ENCODE measurements at regions not wholly inside any gene's neighbourhood (a gene's known extent, or its start where the extent isn't known, plus 50 kb on each side); places are given as distances from the start of the nearest gene placed in this dataset.

DNA sequence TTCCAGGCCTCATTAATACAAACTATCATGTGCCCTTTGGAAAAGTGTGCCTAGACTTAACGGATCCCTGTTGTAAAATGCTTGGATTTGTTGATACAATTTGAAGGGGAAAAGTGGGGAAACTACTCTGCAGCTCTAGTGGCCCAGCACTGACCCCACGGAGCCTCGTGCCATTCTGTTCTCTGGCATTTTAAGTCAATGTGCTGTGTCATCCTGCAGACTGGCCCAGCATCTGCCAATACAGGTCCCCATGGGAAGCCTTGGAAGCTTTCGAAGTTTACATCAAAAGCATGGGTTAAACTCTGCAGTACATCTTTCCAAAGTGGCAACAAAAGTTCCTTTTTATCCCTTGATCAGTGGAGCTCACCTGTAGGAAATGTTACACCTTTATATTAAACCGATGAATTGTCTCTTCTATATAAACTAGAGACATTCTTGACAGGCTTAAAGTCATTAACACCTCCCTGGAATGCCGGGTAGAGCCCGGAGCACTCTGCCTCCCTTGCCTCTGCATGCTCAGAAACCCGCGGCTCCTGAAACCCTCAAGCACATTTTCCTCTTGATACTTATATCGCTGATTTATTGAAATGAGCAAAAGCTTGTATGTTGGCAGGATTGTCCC lies 596.0 kb upstream of the ADAMTS16 start:
- no peak for DNase-seq (ENCODE audit: low read depth, low spot score)
- Mint-ChIP-seq H3K9me3 (no peaks in the 10 kb centered on the region), H3K27me3 (ENCODE audit: low read depth) (no peaks in the 10 kb centered on the region), H3K4me1 (peaks cover 27% of the 10 kb centered on the region), H3K27ac (ENCODE audit: unreplicated experiment) (no peak overlapping the region), H3K36me3 (ENCODE audit: low read depth) (no peaks in the 10 kb centered on the region), H3K4me3 (no peak overlapping the region)
- TF ChIP-seq, protein P1, sequence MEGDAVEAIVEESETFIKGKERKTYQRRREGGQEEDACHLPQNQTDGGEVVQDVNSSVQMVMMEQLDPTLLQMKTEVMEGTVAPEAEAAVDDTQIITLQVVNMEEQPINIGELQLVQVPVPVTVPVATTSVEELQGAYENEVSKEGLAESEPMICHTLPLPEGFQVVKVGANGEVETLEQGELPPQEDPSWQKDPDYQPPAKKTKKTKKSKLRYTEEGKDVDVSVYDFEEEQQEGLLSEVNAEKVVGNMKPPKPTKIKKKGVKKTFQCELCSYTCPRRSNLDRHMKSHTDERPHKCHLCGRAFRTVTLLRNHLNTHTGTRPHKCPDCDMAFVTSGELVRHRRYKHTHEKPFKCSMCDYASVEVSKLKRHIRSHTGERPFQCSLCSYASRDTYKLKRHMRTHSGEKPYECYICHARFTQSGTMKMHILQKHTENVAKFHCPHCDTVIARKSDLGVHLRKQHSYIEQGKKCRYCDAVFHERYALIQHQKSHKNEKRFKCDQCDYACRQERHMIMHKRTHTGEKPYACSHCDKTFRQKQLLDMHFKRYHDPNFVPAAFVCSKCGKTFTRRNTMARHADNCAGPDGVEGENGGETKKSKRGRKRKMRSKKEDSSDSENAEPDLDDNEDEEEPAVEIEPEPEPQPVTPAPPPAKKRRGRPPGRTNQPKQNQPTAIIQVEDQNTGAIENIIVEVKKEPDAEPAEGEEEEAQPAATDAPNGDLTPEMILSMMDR (conservative IDR thresholded peaks at IDR 0.05), result no peak

DNA sequence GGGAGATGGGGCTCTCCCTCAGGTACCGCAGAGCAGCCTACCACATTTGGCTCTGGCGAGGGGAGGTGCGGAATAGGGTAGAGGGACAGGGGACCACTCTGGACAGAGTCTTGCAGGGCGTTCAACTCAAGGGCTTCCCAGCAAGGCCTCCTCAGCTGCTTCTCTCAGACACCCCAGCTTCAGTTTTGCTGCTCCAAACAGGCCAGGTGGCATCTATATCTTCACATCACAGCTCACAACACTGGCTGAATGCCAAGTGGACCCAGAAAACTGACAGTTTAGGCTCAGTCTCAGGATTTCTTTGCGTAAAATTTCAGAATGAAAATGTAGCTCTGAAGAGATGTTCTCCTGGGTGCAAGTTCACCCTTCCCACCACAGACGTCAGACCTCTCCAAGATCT lies 592.6 kb upstream of the ADAMTS16 start:
- Mint-ChIP-seq H3K27ac (ENCODE audit: unreplicated experiment) (peak overlapping the region; percentile 89), H3K4me1 (peaks cover 30% of the 10 kb centered on the region), H3K36me3 (ENCODE audit: low read depth) (no peaks in the 10 kb centered on the region), H3K4me3 (no peak overlapping the region), H3K9me3 (peaks cover 4% of the 10 kb centered on the region), H3K27me3 (ENCODE audit: low read depth) (no peaks in the 10 kb centered on the region)
- TF ChIP-seq, protein P1 (conservative IDR thresholded peaks at IDR 0.05), result no peak
- DNase-seq (ENCODE audit: low read depth, low spot score), result no peak

DNA sequence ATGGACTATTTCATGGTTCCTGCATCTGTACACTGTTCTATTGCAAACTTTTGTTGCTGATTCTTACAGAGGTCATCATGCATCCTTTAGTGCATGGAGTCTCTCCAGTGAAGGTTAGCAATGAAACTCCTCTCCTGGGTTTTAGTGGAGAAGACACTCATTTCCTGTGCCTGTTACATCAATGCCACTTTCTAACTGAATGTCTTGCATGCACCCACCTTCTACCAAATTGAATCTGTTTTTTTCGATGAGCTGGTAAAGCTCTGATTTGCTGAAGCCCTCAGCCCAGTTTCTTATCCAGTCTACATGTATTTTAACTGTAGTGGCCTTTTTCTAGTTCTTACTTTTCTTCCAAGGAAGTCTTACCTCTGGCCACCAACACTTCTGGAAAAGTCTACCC lies 591.8 kb upstream of the ADAMTS16 start:
- Mint-ChIP-seq H3K4me1 (peaks cover 30% of the 10 kb centered on the region), H3K9me3 (peaks cover 5% of the 10 kb centered on the region), H3K36me3 (ENCODE audit: low read depth) (no peaks in the 10 kb centered on the region), H3K4me3 (no peak overlapping the region), H3K27me3 (ENCODE audit: low read depth) (no peaks in the 10 kb centered on the region), H3K27ac (ENCODE audit: unreplicated experiment) (no peak overlapping the region)
- DNase-seq (ENCODE audit: low read depth, low spot score), result no peak
- TF ChIP-seq, protein P1 (conservative IDR thresholded peaks at IDR 0.05), result no peak

DNA sequence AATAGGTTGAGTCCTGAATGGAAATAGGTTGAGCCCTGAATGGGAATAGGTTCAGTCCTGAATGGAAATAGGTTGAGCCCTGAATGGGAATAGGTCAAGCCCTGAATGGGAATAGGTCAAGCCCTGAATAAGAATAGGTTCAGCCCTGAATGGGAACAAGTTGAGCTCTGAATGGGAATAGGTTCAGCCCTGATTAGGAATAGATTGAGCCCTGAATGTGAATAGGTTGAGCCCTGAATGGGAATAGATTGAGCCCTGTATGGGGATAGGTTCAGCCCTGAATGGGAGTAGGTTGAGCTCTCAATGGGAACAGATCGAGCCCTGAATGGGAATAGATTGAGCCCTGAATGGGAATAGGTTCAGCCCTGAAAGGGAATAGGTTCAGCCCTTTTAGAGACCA lies 590.8 kb upstream of the ADAMTS16 start:
- Mint-ChIP-seq H3K9me3 (peaks cover 7% of the 10 kb centered on the region), H3K4me3 (no peak overlapping the region), H3K4me1 (peaks cover 30% of the 10 kb centered on the region), H3K27me3 (ENCODE audit: low read depth) (no peaks in the 10 kb centered on the region), H3K36me3 (ENCODE audit: low read depth) (no peaks in the 10 kb centered on the region), H3K27ac (ENCODE audit: unreplicated experiment) (peak overlapping the region; percentile 44)
- no peak for DNase-seq (ENCODE audit: low read depth, low spot score)
- TF ChIP-seq, protein P1 (conservative IDR thresholded peaks at IDR 0.05), result no peak

DNA sequence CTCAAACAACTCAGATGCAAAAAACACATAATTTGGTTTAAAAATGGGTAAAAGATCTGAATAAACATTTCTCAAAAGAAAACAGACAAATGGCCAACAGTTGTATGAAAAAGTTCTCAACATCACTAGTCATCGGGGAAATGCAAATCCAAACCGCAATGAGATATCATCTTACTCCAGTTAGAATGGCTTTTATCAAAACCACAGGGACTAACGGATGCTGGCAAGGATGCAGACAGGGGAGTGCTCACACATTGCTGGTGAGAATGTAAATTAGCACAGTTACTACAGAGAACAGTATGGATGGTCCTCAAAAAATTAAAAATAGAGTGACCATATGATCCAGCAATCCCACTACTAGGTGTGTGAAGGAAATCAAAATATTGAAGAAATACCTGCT lies 589.1 kb upstream of the ADAMTS16 start:
- H3K27ac Mint-ChIP-seq (ENCODE audit: unreplicated experiment), result no peak overlapping the region
- H3K36me3 Mint-ChIP-seq (ENCODE audit: low read depth), result no peaks in the 10 kb centered on the region
- H3K4me1 Mint-ChIP-seq, result peaks cover 19% of the 10 kb centered on the region
- H3K4me3 Mint-ChIP-seq, result no peak overlapping the region
- DNase-seq (ENCODE audit: low read depth, low spot score), result no peak
- peaks cover 7% of the 10 kb centered on the region for H3K9me3 Mint-ChIP-seq
- no peaks in the 10 kb centered on the region for H3K27me3 Mint-ChIP-seq (ENCODE audit: low read depth)
- TF ChIP-seq, protein P1 (conservative IDR thresholded peaks at IDR 0.05), result no peak

Measured in neural crest cell (in vitro differentiated cells).